ENCODE measurements at regions not wholly inside any gene's neighbourhood (a gene's known extent, or its start where the extent isn't known, plus 50 kb on each side); places are given as distances from the start of the nearest gene placed in this dataset.

DNA sequence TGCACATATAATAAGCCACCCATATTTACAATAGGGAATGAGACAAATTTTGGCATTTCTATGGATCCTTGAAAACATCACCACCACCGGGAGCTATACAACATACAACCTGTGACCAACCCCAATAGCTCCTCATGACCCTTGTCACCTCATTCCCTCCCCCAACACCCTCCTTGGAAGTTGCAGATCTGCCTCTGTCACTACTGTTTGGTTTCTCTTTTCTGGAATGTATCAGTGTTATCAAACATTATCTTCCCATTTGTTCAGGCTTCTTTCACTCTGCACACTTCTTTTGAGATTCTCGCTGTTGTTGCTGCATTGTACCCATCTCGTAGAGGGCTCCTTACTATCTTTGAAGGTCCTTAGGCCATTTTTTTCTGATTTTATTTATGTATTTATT lies 75.6 kb downstream of the ZNF280B start:
- TF ChIP-seq, protein P1, sequence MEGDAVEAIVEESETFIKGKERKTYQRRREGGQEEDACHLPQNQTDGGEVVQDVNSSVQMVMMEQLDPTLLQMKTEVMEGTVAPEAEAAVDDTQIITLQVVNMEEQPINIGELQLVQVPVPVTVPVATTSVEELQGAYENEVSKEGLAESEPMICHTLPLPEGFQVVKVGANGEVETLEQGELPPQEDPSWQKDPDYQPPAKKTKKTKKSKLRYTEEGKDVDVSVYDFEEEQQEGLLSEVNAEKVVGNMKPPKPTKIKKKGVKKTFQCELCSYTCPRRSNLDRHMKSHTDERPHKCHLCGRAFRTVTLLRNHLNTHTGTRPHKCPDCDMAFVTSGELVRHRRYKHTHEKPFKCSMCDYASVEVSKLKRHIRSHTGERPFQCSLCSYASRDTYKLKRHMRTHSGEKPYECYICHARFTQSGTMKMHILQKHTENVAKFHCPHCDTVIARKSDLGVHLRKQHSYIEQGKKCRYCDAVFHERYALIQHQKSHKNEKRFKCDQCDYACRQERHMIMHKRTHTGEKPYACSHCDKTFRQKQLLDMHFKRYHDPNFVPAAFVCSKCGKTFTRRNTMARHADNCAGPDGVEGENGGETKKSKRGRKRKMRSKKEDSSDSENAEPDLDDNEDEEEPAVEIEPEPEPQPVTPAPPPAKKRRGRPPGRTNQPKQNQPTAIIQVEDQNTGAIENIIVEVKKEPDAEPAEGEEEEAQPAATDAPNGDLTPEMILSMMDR (IDR thresholded peaks at IDR 0.05; ENCODE audit: low read depth, low read length, missing input control), result no peak
- TF ChIP-seq, protein P2, sequence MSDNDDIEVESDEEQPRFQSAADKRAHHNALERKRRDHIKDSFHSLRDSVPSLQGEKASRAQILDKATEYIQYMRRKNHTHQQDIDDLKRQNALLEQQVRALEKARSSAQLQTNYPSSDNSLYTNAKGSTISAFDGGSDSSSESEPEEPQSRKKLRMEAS (IDR thresholded peaks at IDR 0.05), result no peak
- TF ChIP-seq, protein P3, sequence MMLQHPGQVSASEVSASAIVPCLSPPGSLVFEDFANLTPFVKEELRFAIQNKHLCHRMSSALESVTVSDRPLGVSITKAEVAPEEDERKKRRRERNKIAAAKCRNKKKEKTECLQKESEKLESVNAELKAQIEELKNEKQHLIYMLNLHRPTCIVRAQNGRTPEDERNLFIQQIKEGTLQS (IDR thresholded peaks at IDR 0.05), result no peak
- TF ChIP-seq FOXA1 (IDR thresholded peaks at IDR 0.05) (no peak), RAD21 (IDR thresholded peaks at IDR 0.05) (no peak), TAF1 (conservative IDR thresholded peaks at IDR 0.05) (no peak), JUND (IDR thresholded peaks at IDR 0.05) (no peak), YY1 (IDR thresholded peaks at IDR 0.05) (no peak), EGR1 (IDR thresholded peaks at IDR 0.05; ENCODE audit: low read depth in 2 of 2) (no peak)
- TF ChIP-seq, protein P4, sequence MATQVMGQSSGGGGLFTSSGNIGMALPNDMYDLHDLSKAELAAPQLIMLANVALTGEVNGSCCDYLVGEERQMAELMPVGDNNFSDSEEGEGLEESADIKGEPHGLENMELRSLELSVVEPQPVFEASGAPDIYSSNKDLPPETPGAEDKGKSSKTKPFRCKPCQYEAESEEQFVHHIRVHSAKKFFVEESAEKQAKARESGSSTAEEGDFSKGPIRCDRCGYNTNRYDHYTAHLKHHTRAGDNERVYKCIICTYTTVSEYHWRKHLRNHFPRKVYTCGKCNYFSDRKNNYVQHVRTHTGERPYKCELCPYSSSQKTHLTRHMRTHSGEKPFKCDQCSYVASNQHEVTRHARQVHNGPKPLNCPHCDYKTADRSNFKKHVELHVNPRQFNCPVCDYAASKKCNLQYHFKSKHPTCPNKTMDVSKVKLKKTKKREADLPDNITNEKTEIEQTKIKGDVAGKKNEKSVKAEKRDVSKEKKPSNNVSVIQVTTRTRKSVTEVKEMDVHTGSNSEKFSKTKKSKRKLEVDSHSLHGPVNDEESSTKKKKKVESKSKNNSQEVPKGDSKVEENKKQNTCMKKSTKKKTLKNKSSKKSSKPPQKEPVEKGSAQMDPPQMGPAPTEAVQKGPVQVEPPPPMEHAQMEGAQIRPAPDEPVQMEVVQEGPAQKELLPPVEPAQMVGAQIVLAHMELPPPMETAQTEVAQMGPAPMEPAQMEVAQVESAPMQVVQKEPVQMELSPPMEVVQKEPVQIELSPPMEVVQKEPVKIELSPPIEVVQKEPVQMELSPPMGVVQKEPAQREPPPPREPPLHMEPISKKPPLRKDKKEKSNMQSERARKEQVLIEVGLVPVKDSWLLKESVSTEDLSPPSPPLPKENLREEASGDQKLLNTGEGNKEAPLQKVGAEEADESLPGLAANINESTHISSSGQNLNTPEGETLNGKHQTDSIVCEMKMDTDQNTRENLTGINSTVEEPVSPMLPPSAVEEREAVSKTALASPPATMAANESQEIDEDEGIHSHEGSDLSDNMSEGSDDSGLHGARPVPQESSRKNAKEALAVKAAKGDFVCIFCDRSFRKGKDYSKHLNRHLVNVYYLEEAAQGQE (IDR thresholded peaks at IDR 0.05), result no peak
